GM21825 (cell line): ENCODE measurements at regions not wholly inside any gene's neighbourhood (a gene's known extent, or its start where the extent isn't known, plus 50 kb on each side); places are given as distances from the start of the nearest gene placed in this dataset.

ENCODE experiments used
- ATAC-seq: cut with Tn5 transposase; IDR thresholded peaks from one replicate; pipeline ENCODE4 v1.9.1; 2021; ENCODE audit warnings: mild to moderate bottlenecking, moderate library complexity; ENCODE audit not compliant: unreplicated experiment

GRCh38 chr14:85224241-85224640 lies 305.7 kb upstream of the FLRT2 start:
- no peak for ATAC-seq

DNA sequence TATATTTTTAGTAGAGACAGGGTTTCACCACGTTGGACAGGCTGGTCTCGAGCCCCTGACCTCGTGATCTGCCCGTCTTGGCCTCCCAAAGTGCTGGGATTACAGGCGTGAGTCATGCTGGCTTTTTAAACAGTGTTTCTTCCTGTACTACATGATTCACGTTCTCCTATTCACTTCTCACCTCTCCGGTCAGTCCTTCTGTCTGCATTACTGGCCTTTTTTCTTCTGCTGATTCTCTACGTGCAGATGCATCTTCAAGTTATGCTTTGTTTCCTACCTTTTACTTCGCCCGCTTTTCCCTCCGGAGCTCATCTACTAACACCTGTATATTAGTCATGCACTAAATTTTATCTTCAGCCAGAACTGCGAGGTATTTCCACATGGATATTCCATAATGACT lies 296.2 kb upstream of the FLRT2 start:
- ATAC-seq, result no peak

GRCh38 chr14:85234156-85235025 lies 295.6 kb upstream of the FLRT2 start:
- ATAC-seq, result no peak

GRCh38 chr14:85235868-85236267 lies 294.1 kb upstream of the FLRT2 start:
- no peak for ATAC-seq

- ATAC-seq, result no peak
Observed at GRCh38 chr14:85236296-85236695, 293.6 kb upstream of the FLRT2 start.

DNA sequence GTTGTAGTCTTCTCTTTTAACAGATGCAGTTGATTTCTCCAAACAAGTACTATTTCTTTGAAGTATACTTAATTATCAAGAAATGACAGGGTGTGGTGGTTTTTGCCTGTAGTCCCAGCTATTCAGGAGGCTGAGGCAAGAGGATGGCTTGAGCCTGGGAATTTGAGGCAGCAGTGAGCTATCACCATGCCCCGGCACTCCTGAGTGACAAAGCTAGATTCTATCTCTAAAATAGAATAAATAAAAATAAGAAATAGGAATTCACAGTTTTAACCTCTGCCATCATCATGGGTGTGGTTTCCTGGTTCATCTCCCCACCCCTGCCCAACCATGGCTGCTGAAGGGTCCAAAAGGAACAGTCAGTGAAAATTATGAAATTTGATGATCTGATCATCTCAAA lies 290.2 kb upstream of the FLRT2 start:
- ATAC-seq, result no peak

DNA sequence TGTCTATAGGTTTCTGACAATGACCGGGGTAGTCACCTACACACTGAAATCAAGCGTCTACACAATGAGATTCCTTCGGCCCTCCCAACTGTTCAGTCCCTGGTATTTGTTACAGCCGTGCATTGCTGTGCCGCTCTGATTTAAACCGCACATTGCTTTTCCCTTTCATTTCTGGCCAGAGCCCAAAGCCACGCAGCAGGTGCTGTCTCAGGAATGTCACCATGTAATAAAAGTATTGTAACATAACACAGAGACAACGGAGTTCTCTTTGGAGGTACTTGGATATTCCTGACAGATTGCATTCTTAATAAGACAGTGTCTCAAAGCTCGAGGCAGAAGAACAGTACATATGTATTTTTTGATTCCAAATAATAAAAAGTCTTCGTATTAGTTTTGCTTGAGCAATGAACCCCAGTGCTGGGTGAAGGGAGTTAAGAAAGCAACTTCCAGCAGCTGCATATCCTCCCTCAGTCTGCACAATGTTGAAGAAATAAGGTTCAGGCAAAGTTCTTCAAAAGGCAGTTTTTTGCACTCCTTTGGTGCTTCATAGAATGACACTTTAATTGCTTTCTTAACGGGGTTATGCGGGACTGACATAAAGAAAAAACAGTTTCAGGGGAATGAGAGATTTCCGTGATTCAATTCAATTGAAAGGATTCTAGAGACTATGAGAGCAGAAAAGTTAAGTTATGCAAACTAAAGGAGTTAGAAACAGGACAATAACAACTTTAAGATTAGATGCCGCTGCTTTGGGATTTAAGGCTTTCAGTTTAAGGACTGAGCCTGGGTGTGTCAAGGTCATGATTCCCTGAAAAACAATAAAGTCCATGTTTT lies 288.7 kb upstream of the FLRT2 start:
- ATAC-seq, result no peak

DNA sequence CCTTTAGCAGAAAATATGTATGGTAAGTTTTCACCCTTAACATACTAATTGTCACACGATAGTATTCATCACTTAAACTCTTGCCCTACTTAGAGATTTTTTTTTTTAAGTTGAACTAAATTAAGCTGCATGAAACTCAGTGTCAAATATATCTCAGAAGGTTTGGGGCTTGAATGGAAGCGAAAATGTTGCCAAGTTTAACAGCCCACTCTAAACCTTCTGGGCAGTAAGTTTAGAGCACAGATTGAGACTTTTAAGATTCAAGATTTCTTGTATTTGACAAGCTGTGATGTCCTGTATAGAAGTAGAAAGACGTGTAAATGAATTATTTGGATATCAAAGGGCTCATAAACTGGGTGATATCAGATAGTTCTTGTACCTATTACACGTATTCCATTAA lies 287.3 kb upstream of the FLRT2 start:
- no peak for ATAC-seq

DNA sequence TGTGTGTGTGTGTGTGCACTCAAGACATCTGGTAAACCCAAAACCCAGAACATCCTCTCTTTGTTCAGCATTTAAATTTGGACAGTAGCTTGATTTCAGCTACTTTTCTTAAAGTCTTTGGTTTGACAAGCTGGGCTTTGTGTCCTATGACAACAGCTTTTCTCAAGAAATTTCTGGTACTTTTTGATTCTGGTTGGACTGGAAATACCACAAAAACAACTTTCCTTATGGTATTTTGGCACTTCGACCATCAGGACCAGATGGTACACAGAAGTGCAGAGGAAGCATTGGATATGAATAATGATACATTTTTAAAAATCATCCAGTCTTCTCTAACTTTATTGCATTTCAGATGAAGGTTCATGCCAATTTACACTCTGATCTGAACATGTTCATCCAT lies 286.6 kb upstream of the FLRT2 start:
- no peak for ATAC-seq

DNA sequence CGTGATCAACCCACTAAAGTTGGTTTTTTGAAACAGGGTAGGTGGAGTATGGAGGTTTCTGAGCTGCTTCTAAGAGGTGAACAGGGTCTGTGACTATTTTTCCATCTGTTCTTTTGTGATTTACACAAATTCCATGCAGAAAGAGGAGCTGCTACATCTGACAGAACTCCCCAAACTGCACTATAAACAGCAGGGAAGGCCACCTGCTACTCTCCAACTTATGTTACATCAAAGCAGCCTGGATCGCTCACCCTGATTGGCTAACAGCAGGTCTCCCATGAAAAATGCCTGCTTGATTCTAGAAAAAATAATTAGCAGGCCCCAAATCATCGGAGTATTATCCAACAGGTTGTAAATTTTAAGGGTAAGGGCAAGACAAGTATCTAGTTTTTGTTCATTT lies 282.9 kb upstream of the FLRT2 start:
- no peak for ATAC-seq

GRCh38 chr14:85248881-85249635 lies 280.9 kb upstream of the FLRT2 start:
- no peak for ATAC-seq

- no peak for ATAC-seq
Observed at GRCh38 chr14:85250414-85251189, 279.3 kb upstream of the FLRT2 start.

GRCh38 chr14:85252011-85252410 lies 277.9 kb upstream of the FLRT2 start:
- no peak for ATAC-seq

DNA sequence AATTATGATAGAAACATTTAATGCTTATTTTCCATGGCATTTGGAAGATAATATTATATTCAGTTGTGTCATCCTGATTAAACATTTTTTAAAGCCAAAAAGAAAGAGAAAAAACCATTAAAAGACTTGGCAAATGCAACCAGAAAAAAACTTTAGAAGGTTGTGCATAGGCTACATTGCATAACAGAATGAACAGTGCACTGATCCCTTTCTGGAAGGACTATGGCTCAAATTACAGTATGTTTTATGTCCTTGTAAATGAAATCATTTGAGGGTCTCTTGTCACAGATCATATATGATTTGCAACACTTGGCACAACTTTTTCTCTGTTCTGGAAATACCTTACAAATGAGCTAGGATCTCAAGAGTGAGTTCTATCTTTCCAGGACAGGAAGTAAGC lies 275.2 kb upstream of the FLRT2 start:
- ATAC-seq, result no peak

- no peak for ATAC-seq
Observed at GRCh38 chr14:85257287-85257686, 272.7 kb upstream of the FLRT2 start.

DNA sequence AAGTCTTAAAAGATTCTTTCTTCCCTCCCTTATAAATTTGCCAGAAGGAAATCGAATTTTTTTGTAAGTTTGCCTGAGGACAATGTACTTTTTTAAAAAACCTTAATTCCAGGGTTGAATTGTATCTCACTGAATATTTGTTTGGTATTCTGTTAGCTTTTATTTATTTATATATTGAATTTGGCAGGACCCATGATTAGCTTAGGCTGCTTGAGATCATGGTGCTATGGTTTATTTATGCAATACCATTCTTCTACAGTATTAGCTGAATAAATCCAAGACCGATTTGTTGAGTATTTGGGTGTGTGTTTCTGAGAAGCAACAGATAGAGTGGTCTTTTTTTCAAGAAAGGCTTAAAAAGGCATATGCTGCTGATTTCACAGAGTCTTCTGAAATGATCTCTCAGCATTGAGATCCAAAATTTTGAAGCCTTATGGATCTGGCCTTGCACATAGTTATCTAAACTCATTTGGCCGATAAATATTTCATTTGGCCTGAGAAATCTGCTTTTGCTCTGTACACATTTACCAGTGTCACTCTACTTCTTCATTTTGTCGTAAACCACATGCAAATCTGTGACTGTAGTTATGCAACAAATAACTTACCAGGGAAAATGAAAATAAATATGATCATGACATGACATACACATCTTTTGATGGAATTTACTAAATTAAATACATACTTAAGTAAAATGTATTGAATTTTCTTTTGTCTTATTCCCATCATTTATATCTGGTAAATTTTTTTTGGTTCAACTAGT lies 265.8 kb upstream of the FLRT2 start:
- ATAC-seq, result no peak

DNA sequence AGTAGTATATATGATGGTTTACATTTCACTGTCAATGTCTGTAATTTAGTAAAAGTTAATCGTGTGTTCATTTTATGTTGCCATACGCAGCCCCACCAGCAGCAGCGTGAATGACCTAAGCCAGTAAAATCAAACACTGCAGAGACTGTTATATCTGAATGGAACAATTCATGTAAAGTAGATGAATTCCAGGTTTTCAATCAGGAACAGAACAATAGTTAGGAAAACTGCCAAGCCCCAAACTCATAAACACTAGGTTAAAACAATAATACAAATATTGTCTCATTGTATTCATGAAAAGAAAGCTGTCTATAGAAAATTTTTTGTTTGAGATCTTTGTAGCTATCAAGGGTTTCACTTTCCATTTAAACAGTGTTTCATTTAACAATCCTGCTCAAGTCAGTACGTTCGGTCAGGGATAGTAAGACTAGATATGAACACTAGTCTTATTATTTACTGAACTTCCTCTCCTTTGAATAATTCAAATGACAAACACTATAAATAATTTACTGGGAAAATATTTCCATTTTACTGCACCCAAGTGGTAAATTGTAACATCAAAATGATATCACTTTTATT lies 256.8 kb upstream of the FLRT2 start:
- no peak for ATAC-seq

DNA sequence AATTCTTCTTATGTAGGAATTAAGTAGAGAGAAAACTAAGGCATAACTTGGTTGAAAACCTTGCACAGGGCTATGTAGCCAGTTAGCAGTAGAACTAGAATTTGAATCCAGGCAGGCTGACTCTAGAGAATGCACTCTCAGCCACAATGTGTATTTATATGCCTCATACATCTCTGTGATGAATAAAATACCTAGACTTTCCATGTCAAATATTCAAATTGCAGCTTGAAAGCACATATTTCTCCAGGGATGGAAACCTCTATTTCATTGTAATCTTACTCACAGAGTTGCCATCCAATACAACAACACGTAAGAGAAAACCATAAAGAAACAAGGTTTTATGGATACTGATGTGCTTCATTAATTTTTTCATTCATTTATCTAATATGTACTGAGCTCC lies 256.0 kb upstream of the FLRT2 start:
- no peak for ATAC-seq

- no peak for ATAC-seq
Observed at GRCh38 chr14:85276161-85276978, 253.6 kb upstream of the FLRT2 start.
